Neural progenitor cell (in vitro differentiated cells): ENCODE measurements at regions not wholly inside any gene's neighbourhood (a gene's known extent, or its start where the extent isn't known, plus 50 kb on each side); places are given as distances from the start of the nearest gene placed in this dataset.

Source experiments
- DNase-seq: peaks from one replicate; pipeline ENCODE4 v3.0.0-alpha.2; 2016; ENCODE audit warnings: low spot score
- H2AFZ ChIP-seq: fragments of 200-600 bp; sonication (generic); replicated peaks from 2 replicates; pipeline ENCODE4 v1.6.1; 2016; ENCODE audit warnings: antibody characterized with exemption
- H3F3A ChIP-seq: fragments of 200-600 bp; sonication (generic); 2 replicates; pipeline ENCODE4 v1.6.1; 2016; ENCODE audit warnings: antibody characterized with exemption, low read depth
- H3K27ac ChIP-seq: fragments of 200-600 bp; sonication (generic); 2 replicates; pipeline ENCODE4 v1.5.1; 2016; ENCODE audit warnings: mild to moderate bottlenecking
- H3K27me3 ChIP-seq: fragments of 200-600 bp; sonication (generic); 2 replicates; pipeline ENCODE4 v1.6.1; 2016; ENCODE audit warnings: mild to moderate bottlenecking, moderate library complexity
- H3K36me3 ChIP-seq: fragments of 200-600 bp; sonication (generic); 2 replicates; pipeline ENCODE4 v1.5.1; 2016
- H3K4me1 ChIP-seq: fragments of 200-600 bp; sonication (generic); 2 replicates; pipeline ENCODE4 v1.6.1; 2016; ENCODE audit warnings: mixed run types
- H3K4me2 ChIP-seq: fragments of 200-600 bp; sonication (generic); 2 replicates; pipeline ENCODE4 v1.6.1; 2016
- H3K4me3 ChIP-seq: fragments of 200-600 bp; sonication (generic); 2 replicates; pipeline ENCODE4 v1.5.1; 2016
- H3K79me2 ChIP-seq: fragments of 200-600 bp; sonication (generic); 2 replicates; pipeline ENCODE4 v1.6.1; 2016; ENCODE audit warnings: low read depth
- H3K9ac ChIP-seq: fragments of 200-600 bp; sonication (generic); 2 replicates; pipeline ENCODE4 v1.6.1; 2016
- H3K9me3 ChIP-seq: fragments of 200-600 bp; sonication (generic); 2 replicates; pipeline ENCODE4 v1.5.1; 2016; ENCODE audit warnings: low read depth
- H4K20me1 ChIP-seq: fragments of 200-600 bp; sonication (generic); 2 replicates; pipeline ENCODE4 v1.6.1; 2016; ENCODE audit warnings: low read depth
- H3K27ac Mint-ChIP-seq: 3 replicates; pipeline ENCODE4 v1.8.0; 2021; ENCODE audit warnings: mixed read lengths
- H3K27me3 Mint-ChIP-seq: 2 replicates; pipeline ENCODE4 v1.8.0; 2022; ENCODE audit warnings: low read depth, mild to moderate bottlenecking, inconsistent platforms, moderate library complexity, mixed read lengths; ENCODE audit not compliant: insufficient read depth
- H3K36me3 Mint-ChIP-seq: 3 replicates; pipeline ENCODE4 v1.8.0; 2021; ENCODE audit warnings: mixed read lengths
- H3K4me1 Mint-ChIP-seq: 3 replicates; pipeline ENCODE4 v1.8.0; 2021; ENCODE audit warnings: mixed read lengths
- H3K4me3 Mint-ChIP-seq: 3 replicates; pipeline ENCODE4 v1.8.0; 2021; ENCODE audit warnings: mild to moderate bottlenecking, moderate library complexity, mixed read lengths
- H3K9me3 Mint-ChIP-seq: 3 replicates; pipeline ENCODE4 v1.8.0; 2020; ENCODE audit warnings: mixed read lengths
- EZH2 ChIP-seq: fragments of 200-600 bp; sonication (generic); IDR thresholded peaks from 2 replicates; pipeline ENCODE4 v1.6.1; 2017; ENCODE audit warnings: antibody characterized with exemption, mild to moderate bottlenecking, moderate library complexity
- EZH2phosphoT487 ChIP-seq: fragments of 200-600 bp; sonication (generic); IDR thresholded peaks from 2 replicates; pipeline ENCODE4 v1.6.1; 2017; ENCODE audit warnings: antibody characterized with exemption
- TF ChIP-seq, protein P1 (sequence below): fragments of 200-600 bp; sonication (generic); IDR thresholded peaks from 2 replicates; pipeline ENCODE4 v1.5.1; 2017; ENCODE audit warnings: antibody characterized with exemption, mild to moderate bottlenecking

DNA sequence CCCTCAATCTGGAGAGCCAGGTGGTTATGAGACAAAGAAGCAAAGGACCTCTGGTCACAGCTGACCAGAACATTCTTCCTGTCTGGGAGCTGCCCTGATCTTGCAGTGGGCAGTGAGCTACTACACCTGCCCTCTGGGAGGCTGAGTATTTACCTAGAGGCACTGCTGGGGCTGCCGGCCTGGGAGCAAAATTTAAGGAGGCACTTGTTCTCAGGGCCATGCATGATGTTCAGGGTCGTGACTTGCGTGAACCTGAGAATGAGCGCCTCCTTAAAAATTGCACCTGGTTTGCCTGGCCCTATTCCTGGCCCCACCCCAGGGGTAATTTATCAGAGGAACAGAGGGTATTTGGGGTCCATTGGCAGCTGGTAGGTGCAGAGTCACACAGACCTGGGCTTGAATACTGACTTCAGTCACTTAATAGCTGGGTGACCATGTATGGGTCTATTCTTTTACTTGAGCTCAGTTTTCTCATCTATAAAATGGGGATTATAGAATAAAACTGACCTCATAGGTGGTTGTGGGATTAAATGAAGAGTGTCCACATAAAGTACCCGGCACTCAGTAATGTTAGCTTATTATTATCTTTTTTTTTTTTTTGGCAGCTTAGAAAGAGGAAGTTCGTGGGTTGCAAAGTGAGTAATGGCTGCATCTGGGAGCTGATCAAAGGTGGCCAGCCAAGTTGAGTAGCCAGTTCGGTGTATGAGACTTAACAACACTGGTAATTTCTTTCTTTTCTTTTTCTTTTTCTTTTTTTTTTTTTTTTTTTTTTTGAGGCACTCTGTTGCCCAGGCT lies 107.4 kb upstream of the MED13L start:
- no peaks in the 10 kb centered on the region for H3K36me3 Mint-ChIP-seq
- Histone ChIP-seq H3K79me2 (no peaks in the 10 kb centered on the region), H3K4me2 (no peak overlapping the region), H3K36me3 (no peaks in the 10 kb centered on the region), H3K9ac (no peak overlapping the region), H3F3A (peaks cover 40% of the 10 kb centered on the region), H4K20me1 (no peaks in the 10 kb centered on the region), H3K4me3 (no peak overlapping the region), H3K27ac (no peak overlapping the region), H3K9me3 (no peaks in the 10 kb centered on the region), H3K27me3 (no peaks in the 10 kb centered on the region), H2AFZ (no peak overlapping the region), H3K4me1 (peaks cover 39% of the 10 kb centered on the region)
- peaks cover 4% of the 10 kb centered on the region for H3K9me3 Mint-ChIP-seq
- TF ChIP-seq EZH2 (no peak), EZH2phosphoT487 (no peak)
- TF ChIP-seq, protein P1, sequence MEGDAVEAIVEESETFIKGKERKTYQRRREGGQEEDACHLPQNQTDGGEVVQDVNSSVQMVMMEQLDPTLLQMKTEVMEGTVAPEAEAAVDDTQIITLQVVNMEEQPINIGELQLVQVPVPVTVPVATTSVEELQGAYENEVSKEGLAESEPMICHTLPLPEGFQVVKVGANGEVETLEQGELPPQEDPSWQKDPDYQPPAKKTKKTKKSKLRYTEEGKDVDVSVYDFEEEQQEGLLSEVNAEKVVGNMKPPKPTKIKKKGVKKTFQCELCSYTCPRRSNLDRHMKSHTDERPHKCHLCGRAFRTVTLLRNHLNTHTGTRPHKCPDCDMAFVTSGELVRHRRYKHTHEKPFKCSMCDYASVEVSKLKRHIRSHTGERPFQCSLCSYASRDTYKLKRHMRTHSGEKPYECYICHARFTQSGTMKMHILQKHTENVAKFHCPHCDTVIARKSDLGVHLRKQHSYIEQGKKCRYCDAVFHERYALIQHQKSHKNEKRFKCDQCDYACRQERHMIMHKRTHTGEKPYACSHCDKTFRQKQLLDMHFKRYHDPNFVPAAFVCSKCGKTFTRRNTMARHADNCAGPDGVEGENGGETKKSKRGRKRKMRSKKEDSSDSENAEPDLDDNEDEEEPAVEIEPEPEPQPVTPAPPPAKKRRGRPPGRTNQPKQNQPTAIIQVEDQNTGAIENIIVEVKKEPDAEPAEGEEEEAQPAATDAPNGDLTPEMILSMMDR, result no peak
- peaks cover 11% of the 10 kb centered on the region for H3K27me3 Mint-ChIP-seq
- peaks cover 48% of the 10 kb centered on the region for H3K4me1 Mint-ChIP-seq
- DNase-seq, result no peak
- H3K27ac Mint-ChIP-seq, result no peak overlapping the region
- no peak overlapping the region for H3K4me3 Mint-ChIP-seq

DNA sequence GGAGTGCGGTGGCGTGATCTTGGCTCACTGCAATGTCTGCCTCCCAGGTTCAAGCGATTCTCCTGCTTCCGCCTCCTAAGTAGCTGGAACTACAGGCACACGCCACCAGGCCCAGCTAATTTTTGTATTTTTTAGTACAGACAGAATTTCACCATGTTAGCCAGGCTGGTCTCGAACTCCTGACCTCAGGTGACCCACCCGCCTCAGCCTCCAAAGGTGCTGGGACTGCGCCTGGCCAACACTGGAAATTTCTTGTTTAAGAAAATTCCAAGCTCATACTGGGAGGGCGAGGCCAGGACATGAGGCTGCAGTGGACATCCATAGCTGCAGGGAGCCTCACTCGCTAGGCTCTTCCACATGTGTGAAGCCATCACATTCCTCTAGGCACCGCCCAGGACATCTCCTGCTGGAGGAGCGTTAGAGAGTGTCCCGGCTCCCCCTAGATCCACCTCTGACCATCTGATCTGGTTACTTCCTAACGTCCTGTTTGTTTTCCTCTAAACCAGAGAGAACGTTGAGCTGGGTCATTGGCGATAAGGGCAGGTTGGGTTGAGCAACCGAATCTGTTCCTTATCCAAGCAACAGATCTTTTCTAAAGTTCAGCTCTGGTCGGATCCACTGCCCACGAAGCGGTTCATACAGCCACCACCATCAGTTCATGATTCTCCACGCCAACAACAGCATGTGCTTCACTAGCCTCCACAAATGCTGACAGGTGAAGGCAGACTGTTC lies 108.2 kb upstream of the MED13L start:
- peak; percentile 15 for DNase-seq
- Histone ChIP-seq H3K9me3 (no peaks in the 10 kb centered on the region), H4K20me1 (no peaks in the 10 kb centered on the region), H3K4me2 (no peak overlapping the region), H3K27me3 (no peaks in the 10 kb centered on the region), H3F3A (peaks cover 32% of the 10 kb centered on the region), H2AFZ (no peak overlapping the region), H3K27ac (no peak overlapping the region), H3K79me2 (no peaks in the 10 kb centered on the region), H3K9ac (no peak overlapping the region), H3K4me1 (peaks cover 36% of the 10 kb centered on the region), H3K4me3 (no peak overlapping the region), H3K36me3 (no peaks in the 10 kb centered on the region)
- no peak overlapping the region for H3K4me3 Mint-ChIP-seq
- no peak overlapping the region for H3K27ac Mint-ChIP-seq
- H3K36me3 Mint-ChIP-seq, result no peaks in the 10 kb centered on the region
- TF ChIP-seq EZH2phosphoT487 (no peak), EZH2 (no peak)
- TF ChIP-seq, protein P1, result no peak
- peaks cover 42% of the 10 kb centered on the region for H3K4me1 Mint-ChIP-seq
- peaks cover 11% of the 10 kb centered on the region for H3K27me3 Mint-ChIP-seq
- H3K9me3 Mint-ChIP-seq, result peaks cover 7% of the 10 kb centered on the region

DNA sequence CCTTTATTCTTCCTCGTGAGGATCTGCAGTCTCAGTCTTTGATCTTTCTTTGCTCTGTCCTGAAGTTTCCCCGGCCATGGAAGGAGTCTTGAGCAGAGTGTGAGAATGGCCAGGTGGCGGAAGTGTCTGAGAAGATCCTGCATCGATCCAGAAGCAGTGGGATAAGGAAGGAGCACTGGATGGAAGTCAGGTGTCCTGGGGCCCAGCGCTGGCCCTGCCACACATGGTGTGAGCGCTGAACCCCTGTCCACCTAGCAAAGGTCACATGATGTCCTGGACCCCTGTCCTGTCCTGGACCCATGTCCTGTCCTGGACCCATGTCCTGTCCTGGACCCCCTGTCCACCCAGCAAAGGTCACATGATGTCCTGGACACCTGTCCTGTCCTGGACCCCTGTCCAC lies 111.8 kb upstream of the MED13L start:
- Histone ChIP-seq H3K9ac (no peak overlapping the region), H3K36me3 (no peaks in the 10 kb centered on the region), H3K4me3 (no peak overlapping the region), H3F3A (no peaks in the 10 kb centered on the region), H3K4me1 (peaks cover 8% of the 10 kb centered on the region), H3K27ac (no peak overlapping the region), H3K9me3 (no peaks in the 10 kb centered on the region), H2AFZ (no peak overlapping the region), H3K27me3 (no peaks in the 10 kb centered on the region), H3K4me2 (no peak overlapping the region), H3K79me2 (no peaks in the 10 kb centered on the region), H4K20me1 (no peaks in the 10 kb centered on the region)
- H3K27ac Mint-ChIP-seq, result peak overlapping the region; percentile 24
- H3K27me3 Mint-ChIP-seq, result peaks cover 17% of the 10 kb centered on the region
- DNase-seq, result no peak
- H3K4me3 Mint-ChIP-seq, result no peak overlapping the region
- peaks cover 8% of the 10 kb centered on the region for H3K9me3 Mint-ChIP-seq
- no peak for TF ChIP-seq EZH2phosphoT487
- no peaks in the 10 kb centered on the region for H3K36me3 Mint-ChIP-seq
- H3K4me1 Mint-ChIP-seq, result peaks cover 14% of the 10 kb centered on the region

DNA sequence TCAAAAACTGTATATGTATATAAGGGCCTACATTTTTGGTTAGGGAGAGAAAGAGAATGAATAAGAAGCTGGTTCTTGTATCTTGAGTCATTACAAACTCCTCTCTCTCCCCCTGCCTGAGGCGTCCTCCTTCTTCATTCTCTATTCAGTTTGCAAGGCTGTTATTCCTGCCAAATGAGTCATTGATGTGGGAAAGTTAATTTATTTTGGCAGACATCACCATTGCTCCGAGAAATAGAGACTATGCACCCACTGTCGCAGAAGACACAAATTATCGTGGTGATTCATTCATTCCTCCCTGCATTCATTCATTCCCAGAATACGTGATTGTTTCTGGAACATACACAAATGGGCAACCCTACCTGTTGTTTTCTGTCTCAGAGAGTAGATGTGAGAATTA lies 112.5 kb upstream of the MED13L start:
- H3K36me3 Mint-ChIP-seq, result no peaks in the 10 kb centered on the region

More for the DNA sequence above, 112.5 kb upstream of the MED13L start:
- Histone ChIP-seq H3K4me3 (no peak overlapping the region), H2AFZ (no peak overlapping the region), H3K79me2 (no peaks in the 10 kb centered on the region), H3K4me1 (peaks cover 3% of the 10 kb centered on the region), H3K36me3 (no peaks in the 10 kb centered on the region), H3K9ac (no peak overlapping the region), H3K4me2 (no peak overlapping the region), H3F3A (no peaks in the 10 kb centered on the region), H3K27me3 (no peaks in the 10 kb centered on the region), H3K27ac (no peak overlapping the region), H4K20me1 (no peaks in the 10 kb centered on the region), H3K9me3 (no peaks in the 10 kb centered on the region)
- Mint-ChIP-seq H3K4me1 (peaks cover 12% of the 10 kb centered on the region), H3K27ac (no peak overlapping the region), H3K27me3 (peaks cover 14% of the 10 kb centered on the region), H3K9me3 (peaks cover 8% of the 10 kb centered on the region), H3K4me3 (no peak overlapping the region)
- DNase-seq, result no peak
- TF ChIP-seq EZH2phosphoT487 (no peak), EZH2 (no peak)
- TF ChIP-seq, protein P1, result no peak
